GM18498 (cell line): ENCODE measurements at regions not wholly inside any gene's neighbourhood (a gene's known extent, or its start where the extent isn't known, plus 50 kb on each side); places are given as distances from the start of the nearest gene placed in this dataset.

Experiments
- ATAC-seq: cut with Tn5 transposase; IDR thresholded peaks from one replicate; pipeline ENCODE4 v1.9.1; 2021; ENCODE audit warnings: mild to moderate bottlenecking, moderate library complexity; ENCODE audit not compliant: unreplicated experiment

- no peak for ATAC-seq
Measured at GRCh38 chr2:108067820-108068405, 81.6 kb downstream of the SLC5A7 start.

- no peak for ATAC-seq
Measured at GRCh38 chr2:108069515-108070310, 83.4 kb downstream of the SLC5A7 start.

- ATAC-seq: no peak
Measured at GRCh38 chr2:108073415-108074072, 87.2 kb downstream of the SLC5A7 start.

DNA sequence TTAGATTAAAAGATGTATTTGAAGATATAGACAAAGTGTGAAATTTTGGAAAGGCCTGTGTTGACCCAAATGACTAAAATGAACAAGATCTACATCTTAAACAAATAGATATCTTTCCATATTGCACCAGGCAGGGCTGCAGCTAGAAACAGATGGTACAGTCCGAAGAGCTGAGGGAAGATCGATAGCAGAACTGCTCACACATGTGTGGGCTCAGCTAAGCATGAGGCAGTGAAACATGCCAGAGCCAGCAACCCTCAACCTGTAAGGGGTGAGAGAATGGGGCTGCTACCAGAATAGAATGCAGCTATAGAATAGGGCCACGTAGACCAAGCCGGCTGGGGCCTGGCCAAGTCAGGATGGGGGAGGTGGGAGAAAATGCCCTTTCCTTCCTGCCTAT lies 87.8 kb downstream of the SLC5A7 start:
- no peak for ATAC-seq

GRCh38 chr2:108074946-108075345 lies 88.6 kb downstream of the SLC5A7 start:
- ATAC-seq: no peak

GRCh38 chr2:108076527-108076926 lies 90.2 kb downstream of the SLC5A7 start:
- no peak for ATAC-seq

DNA sequence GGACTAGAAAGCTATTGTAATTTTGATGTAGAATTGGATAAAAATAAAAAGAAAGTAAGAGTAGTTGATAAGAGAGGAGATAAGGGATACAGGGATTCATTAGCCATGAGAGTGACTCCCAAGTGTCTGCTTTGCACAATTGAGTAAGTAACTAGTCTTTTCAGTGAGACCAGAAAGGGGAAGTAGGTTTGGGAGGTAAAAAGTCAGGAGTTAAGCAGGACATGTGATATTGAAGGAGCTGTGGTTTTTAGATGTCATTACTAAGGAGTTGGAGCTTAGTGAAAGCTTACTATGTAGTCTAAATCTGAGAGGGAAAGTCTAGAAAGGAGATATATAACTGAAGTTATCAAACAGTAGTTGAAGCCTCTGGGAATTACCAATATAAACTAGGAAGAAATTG lies 93.4 kb downstream of the SLC5A7 start:
- ATAC-seq: no peak

DNA sequence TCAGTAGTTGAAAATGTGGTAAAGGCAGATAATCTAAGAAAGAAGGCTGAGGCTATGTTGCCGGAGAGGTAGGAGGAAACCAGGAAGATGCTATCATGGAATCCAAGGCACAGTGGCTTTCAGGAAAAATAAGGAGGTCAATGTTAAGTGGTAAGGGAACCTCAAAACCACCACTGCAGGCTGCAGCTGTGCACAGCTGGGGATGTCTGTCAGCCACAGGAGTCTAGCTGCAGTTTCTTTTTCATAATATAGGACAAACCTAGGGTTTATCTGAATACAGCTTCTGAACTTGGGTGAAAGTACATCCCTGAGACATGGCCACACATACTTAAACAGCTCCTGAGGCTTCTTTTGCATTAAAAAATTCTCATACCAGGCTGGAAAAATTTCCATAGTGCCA lies 93.9 kb downstream of the SLC5A7 start:
- no peak for ATAC-seq

- ATAC-seq: no peak
Measured at GRCh38 chr2:108082978-108083377, 96.7 kb downstream of the SLC5A7 start.

- ATAC-seq: no peak
Measured at GRCh38 chr2:108084311-108084710, 98.0 kb downstream of the SLC5A7 start.

GRCh38 chr2:108092886-108093285 lies 106.6 kb downstream of the SLC5A7 start:
- no peak for ATAC-seq

DNA sequence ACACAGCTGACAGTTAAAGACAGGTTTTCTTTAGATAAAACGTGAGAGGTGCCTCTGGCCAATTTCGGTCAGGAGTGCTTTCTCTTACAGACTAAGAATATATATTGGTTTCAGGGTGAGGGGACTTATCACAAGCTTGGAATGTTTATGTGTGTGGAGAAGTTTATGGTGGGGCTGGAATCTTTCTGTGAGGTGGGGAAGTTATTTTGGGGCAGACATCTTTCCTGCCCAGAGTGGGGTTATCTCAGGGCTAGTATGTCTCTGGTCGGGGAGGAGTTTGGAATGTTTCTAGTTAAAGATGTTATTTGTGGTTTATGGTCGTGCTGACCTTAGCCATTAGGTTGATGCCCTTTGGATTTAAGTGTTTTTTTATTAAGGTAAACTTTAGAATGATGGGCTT lies 115.2 kb downstream of the SLC5A7 start:
- no peak for ATAC-seq

DNA sequence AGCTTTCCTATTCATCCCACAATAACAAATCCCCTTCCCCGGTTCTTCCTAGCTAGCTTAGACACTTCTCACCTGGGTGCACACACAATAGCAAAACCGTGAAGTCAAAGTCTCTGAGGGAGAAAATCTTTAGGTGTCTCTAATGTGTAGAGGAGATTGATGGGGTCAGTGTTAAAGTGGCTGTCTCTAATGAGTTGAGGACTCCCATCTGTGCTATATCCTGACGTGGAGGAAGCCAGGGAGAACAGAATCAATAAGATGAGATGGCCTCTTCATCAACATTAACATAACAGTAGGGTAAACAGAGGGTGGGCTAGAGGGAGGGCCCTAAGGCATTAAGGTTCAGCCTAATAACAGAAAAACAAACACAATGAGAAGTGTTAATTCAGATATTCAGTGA lies 120.4 kb downstream of the SLC5A7 start:
- no peak for ATAC-seq

- ATAC-seq: no peak
Measured at GRCh38 chr2:108111936-108112335, 125.6 kb downstream of the SLC5A7 start.

- ATAC-seq: no peak
Measured at GRCh38 chr2:108115868-108116267, 123.9 kb upstream of the SULT1C3 start.

DNA sequence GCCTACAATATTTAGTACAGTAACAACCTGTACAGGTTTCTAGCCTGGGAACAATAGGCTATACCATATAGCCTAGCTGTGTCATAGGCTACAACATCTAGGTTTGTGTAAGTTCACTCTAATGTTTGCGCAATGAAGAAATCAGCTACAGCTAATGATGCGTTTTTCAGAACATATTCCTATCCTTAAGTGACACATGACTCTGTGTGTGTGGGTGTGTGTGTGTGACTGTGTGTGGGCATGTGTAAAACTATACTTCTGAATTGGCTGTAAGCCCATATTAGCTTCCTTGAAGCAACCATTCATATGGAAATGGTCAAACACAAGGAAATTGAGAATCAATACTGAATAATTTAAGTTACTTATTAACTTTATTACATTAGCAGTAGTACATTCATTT lies 120.8 kb upstream of the SULT1C3 start:
- ATAC-seq: no peak

DNA sequence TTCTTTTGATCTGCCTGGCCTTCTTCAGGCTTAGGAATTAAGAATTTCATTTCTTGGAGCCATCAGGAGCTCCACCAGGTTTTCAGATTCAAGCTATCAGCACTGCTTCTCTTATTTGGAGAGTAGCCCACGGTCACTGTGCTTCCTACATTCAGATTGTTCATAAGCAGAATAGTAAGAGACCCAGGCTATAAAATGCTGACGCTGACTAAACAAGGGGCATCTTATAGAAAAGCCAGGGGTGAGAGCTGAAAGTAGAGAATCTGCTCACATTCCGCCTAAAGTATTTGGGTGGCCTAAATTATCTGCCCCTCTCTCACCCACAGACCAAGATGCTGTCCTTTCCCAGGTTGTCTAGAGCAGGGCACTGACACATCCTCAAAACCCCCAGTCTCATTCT lies 120.3 kb upstream of the SULT1C3 start:
- ATAC-seq: no peak

DNA sequence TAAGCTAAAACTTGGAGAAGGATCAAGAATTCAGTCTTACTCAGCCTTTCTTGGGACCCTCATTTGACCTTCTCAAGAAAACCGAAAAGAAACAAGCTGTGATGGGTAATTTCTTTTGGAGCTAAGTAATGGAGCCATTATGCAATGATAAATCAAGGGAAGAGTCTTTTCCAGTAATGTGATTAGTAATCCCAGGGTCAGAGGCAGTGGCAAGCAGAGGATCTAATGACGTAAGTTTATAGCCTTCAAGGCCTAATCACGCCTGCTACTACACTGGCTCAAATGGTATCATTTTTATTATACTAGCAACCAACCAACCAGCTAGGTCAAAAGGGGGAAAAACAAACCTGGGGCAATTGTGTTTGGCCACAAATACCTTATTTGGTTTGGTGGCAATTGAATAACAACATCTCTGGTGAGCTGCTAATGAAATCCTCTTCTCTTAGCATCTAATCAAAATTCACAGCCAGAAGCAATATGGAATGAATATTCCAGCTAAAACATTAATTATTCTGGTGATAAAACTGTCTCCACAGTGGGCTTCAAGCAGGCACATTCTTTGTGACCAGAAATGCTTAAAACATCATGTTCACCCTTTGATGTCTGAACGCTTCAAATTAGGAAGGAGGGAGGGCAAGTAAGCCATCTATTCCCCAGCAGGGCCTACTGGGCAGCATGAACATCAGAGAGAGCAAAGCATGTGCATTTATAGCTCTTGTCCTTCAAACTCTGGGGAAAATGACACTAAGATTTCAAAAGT lies 114.9 kb upstream of the SULT1C3 start:
- ATAC-seq: no peak

GRCh38 chr2:108125581-108125980 lies 114.2 kb upstream of the SULT1C3 start:
- no peak for ATAC-seq

DNA sequence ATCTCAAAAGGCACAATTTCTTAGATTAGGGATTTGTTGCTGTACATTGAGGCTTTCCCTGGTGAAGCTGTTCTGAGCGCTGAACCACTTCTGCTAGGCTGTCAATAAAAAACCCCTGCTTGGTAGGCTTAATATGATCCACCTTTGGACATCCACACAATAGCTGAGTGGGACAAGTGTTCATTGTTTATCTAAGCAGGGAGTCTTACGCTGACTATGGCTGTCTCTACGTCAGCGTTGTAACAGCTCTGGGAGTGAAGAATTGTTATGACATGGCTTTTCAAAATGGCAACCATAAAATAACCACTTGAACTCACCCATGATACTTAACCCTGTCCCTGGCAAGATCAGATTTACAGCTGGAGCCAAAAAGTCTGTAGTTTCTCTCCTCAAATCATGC lies 111.5 kb upstream of the SULT1C3 start:
- ATAC-seq: no peak

- no peak for ATAC-seq
Measured at GRCh38 chr2:108129636-108130035, 110.1 kb upstream of the SULT1C3 start.
